Keratinocyte (primary cell): ENCODE measurements at regions not wholly inside any gene's neighbourhood (a gene's known extent, or its start where the extent isn't known, plus 50 kb on each side); places are given as distances from the start of the nearest gene placed in this dataset.

Source experiments
- DNase-seq: peaks from one replicate; pipeline ENCODE4 v3.0.0-alpha.2; 2011; ENCODE audit warnings: low read depth, missing footprints, low spot score
- FAIRE-seq: peaks from 2 replicates; lab custom pipeline; 2011; peaks lifted over from hg19 to GRCh38; lab: Jason Lieb, UNC
- H2AFZ ChIP-seq: 2 replicates; pipeline ENCODE4 v1.6.0; 2012; ENCODE audit warnings: low read length, control low read depth, inconsistent platforms; ENCODE audit not compliant: control insufficient read depth
- H3K27ac ChIP-seq: 2 replicates; pipeline ENCODE4 v1.5.1; 2011; ENCODE audit warnings: low read length; ENCODE audit not compliant: control insufficient read depth, insufficient read depth
- H3K27me3 ChIP-seq: 3 replicates; pipeline ENCODE4 v1.6.0; 2011; ENCODE audit warnings: low read length; ENCODE audit not compliant: control insufficient read depth, insufficient read depth; ENCODE audit errors: extremely low read depth
- H3K36me3 ChIP-seq, 2 experiments: 2 replicates in 1 of 2; 3 replicates in 1 of 2; pipeline ENCODE4 v1.5.1; 2011; ENCODE audit warnings: low read length in 2 of 2, mild to moderate bottlenecking in 1 of 2; ENCODE audit not compliant: control insufficient read depth in 2 of 2, insufficient read depth in 2 of 2; ENCODE audit errors: extremely low read depth in 1 of 2
- H3K4me1 ChIP-seq: 3 replicates; pipeline ENCODE4 v1.5.1; 2011; ENCODE audit warnings: low read length; ENCODE audit not compliant: control insufficient read depth, insufficient read depth; ENCODE audit errors: extremely low read depth
- H3K4me2 ChIP-seq: 3 replicates; pipeline ENCODE4 v1.6.0; 2011; ENCODE audit warnings: low read depth, low read length; ENCODE audit not compliant: control insufficient read depth, insufficient read depth; ENCODE audit errors: extremely low read depth
- H3K4me3 ChIP-seq, 3 experiments: fragments of 200-600 bp in 1 of 3; sonication (generic) in 1 of 3; 2 replicates in 2 of 3; 3 replicates in 1 of 3; pipeline ENCODE4 v1.5.1; 2011 to 2016; ENCODE audit warnings: low read length in 3 of 3, mild to moderate bottlenecking in 3 of 3, control low read depth in 2 of 3, inconsistent platforms in 1 of 3, low read depth in 1 of 3, mixed read lengths in 1 of 3, mixed run types in 1 of 3, moderate library complexity in 1 of 3; ENCODE audit not compliant: control insufficient read depth in 2 of 3, insufficient read depth in 2 of 3; ENCODE audit errors: extremely low read depth in 1 of 3
- H3K79me2 ChIP-seq: 2 replicates; pipeline ENCODE4 v1.6.0; 2012; ENCODE audit warnings: low read length; ENCODE audit not compliant: control insufficient read depth, insufficient read depth
- H3K9ac ChIP-seq: 3 replicates; pipeline ENCODE4 v1.6.0; 2011; ENCODE audit warnings: low read length; ENCODE audit not compliant: control insufficient read depth, insufficient read depth; ENCODE audit errors: extremely low read depth
- H3K9me1 ChIP-seq: 3 replicates; pipeline ENCODE4 v1.6.0; 2011; ENCODE audit warnings: low read length; ENCODE audit not compliant: control insufficient read depth, insufficient read depth; ENCODE audit errors: extremely low read depth
- H3K9me3 ChIP-seq: 2 replicates; pipeline ENCODE4 v1.5.1; 2012; ENCODE audit warnings: low read depth, low read length; ENCODE audit not compliant: control insufficient read depth
- H4K20me1 ChIP-seq: 3 replicates; pipeline ENCODE4 v1.6.0; 2011; ENCODE audit warnings: low read length; ENCODE audit not compliant: control insufficient read depth, insufficient read depth; ENCODE audit errors: extremely low read depth
- CTCF ChIP-seq, 3 experiments: IDR thresholded peaks in 1 of 3; conservative IDR thresholded peaks in 1 of 3; optimal IDR thresholded peaks in 1 of 3; 2 replicates in 2 of 3; 3 replicates in 1 of 3; pipeline versions ENCODE3 to v1.5.1; 2011; ENCODE audit warnings: low read length in 3 of 3, mild to moderate bottlenecking in 3 of 3, moderate library complexity in 2 of 3, control low read depth in 1 of 3, inconsistent platforms in 1 of 3; ENCODE audit not compliant: insufficient read depth in 2 of 3; ENCODE audit errors: extremely low read depth in 1 of 3
- EZH2 ChIP-seq: IDR thresholded peaks from one replicate; pipeline ENCODE4 v1.6.1; 2012; ENCODE audit warnings: inconsistent platforms, mild to moderate bottlenecking, low read length, moderate library complexity
- dilution Hi-C: fragments of 300-500 bp; cut with MboI; formaldehyde crosslinking; loops from one replicate; pipeline ENCODE4 v1.7.0; 2020; ENCODE audit warnings: low sequenced_read_pairs; ENCODE audit not compliant: extremely low pct_ligation_motif_present

GRCh38 chr9:69965416-69966145 is 78.1 kb upstream of the MAMDC2 start:
- no peaks in the 10 kb centered on the region for H3K9me3 ChIP-seq
- H3K79me2 ChIP-seq: no peaks in the 10 kb centered on the region
- TF ChIP-seq CTCF (optimal IDR thresholded peaks at IDR 0.05 in 1 of 3, IDR thresholded peaks at IDR 0.05 in 1 of 3, conservative IDR thresholded peaks at IDR 0.05 in 1 of 3; ENCODE audit: extremely low read depth in 1 of 3, insufficient read depth in 2 of 3, low read length in 3 of 3) (no peak), EZH2 (no peak)
- H3K9ac ChIP-seq: no peak overlapping the region
- no peak overlapping the region for H3K27ac ChIP-seq
- no peaks in the 10 kb centered on the region for H3K27me3 ChIP-seq
- H3K4me1 ChIP-seq: peaks cover 14% of the 10 kb centered on the region
- FAIRE-seq (no peak), DNase-seq (no peak)
- no peaks in the 10 kb centered on the region for H3K9me1 ChIP-seq
- no peak overlapping the region for H3K4me2 ChIP-seq
- H2AFZ ChIP-seq: no peak overlapping the region
- H4K20me1 ChIP-seq: no peaks in the 10 kb centered on the region
- no peaks in the 10 kb centered on the region for H3K36me3 ChIP-seq
- no peak overlapping the region for H3K4me3 ChIP-seq
- dilution Hi-C loops: loop anchor here (25.0 kb wide), 1 partner anchor 147 kb away; no protein-coding TSS in a partner anchor

GRCh38 chr9:69967344-69967743 is 76.3 kb upstream of the MAMDC2 start:
- dilution Hi-C loops: loop anchor here (25.0 kb wide), 1 partner anchor 145 kb away; no protein-coding TSS in a partner anchor
- Histone ChIP-seq H4K20me1 (no peaks in the 10 kb centered on the region), H3K36me3 (no peaks in the 10 kb centered on the region), H3K27ac (no peak overlapping the region), H3K9ac (no peak overlapping the region), H3K4me1 (peaks cover 9% of the 10 kb centered on the region), H3K4me2 (no peak overlapping the region), H3K9me3 (no peaks in the 10 kb centered on the region), H2AFZ (no peak overlapping the region), H3K4me3 (no peak overlapping the region), H3K79me2 (no peaks in the 10 kb centered on the region), H3K27me3 (no peaks in the 10 kb centered on the region), H3K9me1 (no peaks in the 10 kb centered on the region)
- no peak for FAIRE-seq
- TF ChIP-seq CTCF (optimal IDR thresholded peaks at IDR 0.05 in 1 of 3, IDR thresholded peaks at IDR 0.05 in 1 of 3, conservative IDR thresholded peaks at IDR 0.05 in 1 of 3; ENCODE audit: extremely low read depth in 1 of 3, insufficient read depth in 2 of 3, low read length in 3 of 3): no peak
- TF ChIP-seq EZH2: no peak
- no peak for DNase-seq
